Stimulated activated CD8-positive, alpha-beta memory T cell treated with anti-CD3 and anti-CD28 coated beads, Interleukin-12 subunit alpha, Interleukin-12 subunit beta, amount 100 ng/mL, for 1 hour (primary cell): ENCODE measurements at regions not wholly inside any gene's neighbourhood (a gene's known extent, or its start where the extent isn't known, plus 50 kb on each side); places are given as distances from the start of the nearest gene placed in this dataset.
"Not testable (repeated sequence)": the region's sequence is repeated elsewhere in the genome, so short reads cannot be mapped to it uniquely, and the experiment has no call there.

ENCODE experiments used
- DNase-seq: peaks from one replicate; pipeline ENCODE4 v3.0.0-alpha.2; 2020; ENCODE audit warnings: low read depth

- no peak for DNase-seq
Observed at GRCh38 chr3:30521156-30521715, 85.2 kb upstream of the TGFBR2 start.

DNA sequence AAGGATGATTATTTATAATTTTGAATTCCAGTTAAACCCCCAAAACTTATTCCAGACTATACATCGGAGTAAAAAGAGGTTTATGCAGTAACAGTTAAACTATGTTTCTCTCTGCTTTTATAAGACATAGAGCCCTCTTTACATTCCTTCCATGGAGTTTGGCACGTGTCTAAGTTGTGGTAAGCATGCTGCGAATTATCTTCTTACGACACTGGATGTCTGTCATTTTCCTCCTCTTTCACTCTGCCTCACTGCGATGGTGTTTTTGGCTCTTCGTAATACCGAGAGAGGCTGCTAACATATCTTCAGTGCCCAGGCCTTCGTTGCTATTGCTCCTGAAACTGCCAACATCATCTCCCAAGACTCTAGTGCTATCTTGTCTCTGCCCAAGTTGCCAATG lies 83.9 kb upstream of the TGFBR2 start:
- DNase-seq, result no peak

DNA sequence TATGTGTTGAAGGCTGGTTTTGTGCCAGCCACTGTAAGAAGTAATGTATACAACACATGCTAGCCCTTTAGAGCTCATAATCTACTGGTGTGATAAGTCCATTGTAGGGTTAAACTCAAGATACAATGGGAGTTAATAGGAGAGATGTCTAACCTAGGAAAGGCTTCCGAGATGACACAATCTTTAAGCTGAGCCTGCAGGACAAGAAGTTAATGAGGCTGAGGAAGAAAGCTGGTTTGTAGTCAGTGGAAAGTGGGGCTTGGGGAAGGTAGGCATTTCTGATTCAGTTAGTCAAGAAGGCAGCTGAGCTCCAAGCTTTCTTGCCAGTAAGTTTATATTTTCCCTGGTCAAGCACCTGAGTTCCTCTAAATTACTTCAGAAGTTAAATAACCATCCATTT lies 83.0 kb upstream of the TGFBR2 start:
- no peak for DNase-seq

DNA sequence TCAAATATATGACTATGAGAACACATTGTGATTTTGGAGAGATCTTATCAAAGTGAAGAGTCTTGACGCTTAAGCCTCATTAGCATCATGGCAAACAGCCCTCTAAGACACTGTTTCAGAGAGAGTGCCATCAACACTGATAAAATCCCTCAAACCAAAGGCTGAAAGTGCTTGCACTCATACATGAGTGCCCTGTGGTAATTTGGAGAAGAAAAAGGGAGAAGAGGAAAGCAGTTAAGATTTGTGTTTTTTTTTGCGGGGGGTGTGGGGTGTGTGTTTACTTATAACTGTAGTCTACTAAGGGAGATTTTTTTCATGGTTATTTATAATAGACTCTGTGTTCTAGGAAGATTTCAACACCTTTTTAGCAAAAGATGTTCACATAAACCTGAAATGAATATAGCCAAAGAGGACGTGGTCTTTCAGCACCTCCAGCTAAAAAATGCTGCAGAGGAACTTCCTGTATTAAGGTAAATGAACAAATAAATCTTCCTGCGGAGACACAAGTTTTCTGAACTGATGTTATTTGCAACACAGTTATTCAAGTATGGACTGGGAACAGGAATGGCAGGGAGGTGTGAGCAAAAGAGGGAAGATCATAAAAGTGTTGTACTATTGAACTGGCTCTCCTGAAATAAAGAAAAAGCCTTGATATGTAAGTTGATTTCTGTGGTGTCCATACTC lies 81.9 kb upstream of the TGFBR2 start:
- no peak for DNase-seq

DNA sequence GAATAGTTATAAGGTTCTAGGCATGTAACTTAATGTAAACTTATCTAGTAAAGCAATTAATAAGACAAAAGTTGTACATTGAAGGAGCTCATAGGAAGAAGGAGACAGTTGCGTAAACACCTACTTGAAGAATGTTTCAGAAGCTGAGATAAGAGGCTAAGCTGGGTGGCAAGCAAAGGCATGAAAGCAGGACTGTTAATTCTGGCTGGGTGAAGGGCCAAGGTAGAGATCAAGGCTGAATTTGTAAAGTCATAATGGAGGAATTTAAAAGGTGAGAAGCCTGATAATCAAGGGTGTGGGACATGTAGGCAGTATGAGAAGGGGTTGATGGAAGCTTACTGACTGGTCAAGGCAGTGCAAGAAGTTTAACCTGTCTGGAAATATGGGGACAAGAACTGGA lies 80.4 kb upstream of the TGFBR2 start:
- no peak for DNase-seq

GRCh38 chr3:30527186-30527585 lies 79.2 kb upstream of the TGFBR2 start:
- DNase-seq, result no peak

DNA sequence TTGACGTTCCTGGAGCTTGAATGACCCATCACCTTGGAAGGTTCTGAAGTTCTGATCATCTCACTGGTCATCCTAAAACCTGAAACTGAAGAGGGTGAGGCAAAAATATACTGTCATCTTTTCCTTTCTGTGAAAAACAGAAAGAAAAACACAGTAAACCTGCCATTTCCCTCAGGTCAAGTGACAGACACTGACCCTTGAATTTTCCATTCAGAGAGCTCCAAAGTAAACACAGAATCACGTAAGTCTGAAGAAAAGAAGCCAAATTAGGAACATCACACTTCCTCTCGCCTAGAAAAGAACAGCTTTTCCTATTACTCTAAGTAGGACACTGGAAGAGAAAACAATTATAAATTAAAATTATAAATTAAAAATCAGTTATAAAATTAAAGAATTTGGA lies 78.7 kb upstream of the TGFBR2 start:
- DNase-seq, result no peak

- DNase-seq, result no peak
Observed at GRCh38 chr3:30530084-30530483, 76.3 kb upstream of the TGFBR2 start.

DNA sequence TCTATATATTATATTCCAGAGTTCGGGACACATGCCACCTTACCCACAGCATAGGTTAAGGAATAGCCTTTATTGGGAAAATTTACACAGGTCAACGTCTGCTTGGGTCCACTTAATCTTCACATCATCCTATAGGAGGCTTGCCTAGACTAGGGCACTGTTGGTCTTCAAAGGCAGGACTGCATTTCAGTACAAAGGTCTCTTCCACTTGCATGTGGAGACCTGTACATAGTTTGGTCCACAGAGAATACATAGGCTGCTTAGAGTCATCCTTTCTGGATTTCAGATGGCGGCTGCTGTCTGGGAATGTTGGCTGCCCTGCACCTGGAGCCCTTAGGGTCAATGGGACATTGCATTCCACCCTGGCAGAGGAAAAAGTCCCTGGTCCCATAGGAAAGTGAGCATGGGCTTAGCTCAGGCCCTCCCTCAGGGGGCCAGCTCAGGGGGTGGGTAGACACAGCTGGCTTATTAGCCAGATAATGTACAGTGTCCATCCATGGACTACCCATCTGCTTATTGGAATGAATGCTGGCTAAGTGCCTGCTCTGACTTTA lies 75.3 kb upstream of the TGFBR2 start:
- no peak for DNase-seq

- no peak for DNase-seq
Observed at GRCh38 chr3:30535525-30535924, 70.9 kb upstream of the TGFBR2 start.

DNA sequence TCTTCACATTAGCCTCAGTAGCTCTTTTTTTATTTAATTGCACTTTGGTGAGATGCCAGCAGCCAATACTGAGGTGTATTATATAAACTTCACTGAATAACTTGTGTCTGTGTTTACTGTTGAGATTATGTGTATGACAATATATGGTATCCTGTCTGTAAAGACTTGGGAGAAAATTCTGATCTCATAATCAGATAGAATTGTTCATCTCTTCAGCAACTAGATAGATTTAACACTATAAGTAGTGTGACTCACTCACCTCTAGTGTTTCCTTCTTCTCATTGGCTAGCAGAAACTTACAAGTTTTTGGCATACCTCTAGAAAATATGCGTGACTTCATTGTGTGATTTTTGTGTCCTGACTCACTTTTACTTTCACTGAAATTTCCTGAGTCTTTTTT lies 67.6 kb upstream of the TGFBR2 start:
- DNase-seq, result no peak

DNA sequence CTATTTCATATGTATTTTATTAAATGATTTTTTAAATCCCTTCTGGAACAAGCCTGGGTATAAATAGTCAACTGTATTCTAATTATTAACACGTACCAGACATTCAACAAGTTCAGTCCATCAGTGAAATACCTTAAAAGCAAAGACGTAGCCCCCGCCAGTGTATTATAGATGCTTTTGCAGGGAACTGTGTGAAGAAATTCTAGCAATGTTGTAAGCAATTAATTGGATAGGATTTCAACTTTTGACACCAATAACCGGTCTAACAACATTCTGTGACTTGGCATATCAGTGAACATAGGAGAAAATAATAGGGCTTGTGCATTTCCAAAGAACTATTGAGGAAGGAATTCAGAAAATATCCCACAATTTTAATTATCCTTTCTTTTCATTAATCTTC lies 67.2 kb upstream of the TGFBR2 start:
- DNase-seq, result no peak

DNA sequence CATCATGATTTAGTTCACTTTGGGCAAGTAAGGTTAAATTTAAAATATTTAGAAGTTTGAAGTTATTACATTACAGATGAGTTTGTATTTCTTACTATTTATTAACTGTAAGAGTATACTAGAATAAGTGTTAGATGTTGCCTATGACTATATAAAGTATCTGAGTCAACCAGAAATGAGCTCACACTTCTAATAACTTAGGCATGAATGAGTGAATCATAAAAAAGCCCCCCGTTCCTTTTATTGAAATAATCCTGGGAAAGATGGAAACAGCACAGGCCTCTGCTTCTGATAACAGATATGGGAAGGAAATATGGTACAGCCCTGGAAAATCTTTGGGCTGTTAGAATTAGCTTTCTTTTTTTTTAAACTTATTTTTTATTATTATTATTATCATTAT lies 66.6 kb upstream of the TGFBR2 start:
- DNase-seq, result no peak

DNA sequence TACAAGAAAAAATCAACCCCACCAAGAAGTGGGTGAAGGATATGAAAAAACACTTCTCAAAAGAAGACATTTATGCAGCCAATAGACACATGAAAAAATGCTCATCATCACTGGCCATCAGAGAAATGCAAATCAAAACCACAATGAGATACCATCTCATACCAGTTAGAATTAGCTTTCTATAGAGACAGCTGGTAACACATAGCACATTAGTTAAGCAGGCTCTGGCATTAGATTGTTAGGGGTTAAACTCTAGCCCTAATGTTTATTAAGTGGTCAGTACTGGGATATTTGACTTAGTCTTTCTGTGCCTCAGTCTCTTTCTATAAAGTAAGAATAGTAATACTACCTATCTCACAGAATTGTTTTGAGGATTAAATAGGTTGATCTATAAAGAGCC lies 65.2 kb upstream of the TGFBR2 start:
- not testable (repeated sequence) for DNase-seq

GRCh38 chr3:30542897-30543296 lies 63.5 kb upstream of the TGFBR2 start:
- no peak for DNase-seq

- DNase-seq, result no peak
Observed at GRCh38 chr3:30544812-30545211, 61.6 kb upstream of the TGFBR2 start.

GRCh38 chr3:30546934-30547333 lies 59.5 kb upstream of the TGFBR2 start:
- DNase-seq, result no peak

DNA sequence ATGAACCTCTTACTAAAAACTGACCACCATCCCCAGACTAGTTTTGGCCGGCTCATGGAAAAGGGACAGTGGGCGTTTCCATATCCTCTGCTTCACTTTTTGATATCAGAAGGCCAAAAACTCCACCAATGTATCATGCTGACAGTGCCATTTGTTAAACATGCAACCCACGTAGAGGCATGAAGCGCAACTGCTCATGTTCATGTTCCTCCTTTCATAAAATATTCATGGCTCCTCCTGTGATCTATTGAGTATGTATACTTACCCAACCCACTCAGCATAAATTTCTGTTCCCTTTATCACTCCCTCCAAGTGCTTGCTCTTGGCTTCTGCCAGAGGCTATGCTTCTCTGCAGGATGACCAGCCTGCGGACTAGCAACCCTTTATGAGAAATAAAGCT lies 58.7 kb upstream of the TGFBR2 start:
- DNase-seq, result no peak

DNA sequence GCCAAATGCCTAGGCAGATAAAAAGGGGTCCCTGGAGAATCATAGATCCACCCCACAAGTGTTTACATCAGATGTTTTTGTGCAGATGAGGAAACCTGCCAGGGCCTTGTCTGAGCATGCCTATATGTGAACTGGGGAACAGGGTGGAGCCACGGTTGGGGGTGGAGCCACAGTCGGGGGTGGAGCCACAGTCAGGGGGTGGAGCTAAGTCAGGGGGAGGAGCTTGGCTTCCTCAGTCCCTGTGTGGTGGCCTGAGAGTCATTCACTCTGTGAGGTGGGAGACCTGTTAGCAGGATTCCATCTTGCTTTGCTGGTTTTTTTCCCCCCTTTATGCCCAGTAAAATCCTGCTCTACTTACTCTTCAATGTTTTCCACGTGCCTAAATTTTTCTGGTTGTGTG lies 57.8 kb upstream of the TGFBR2 start:
- DNase-seq, result no peak

DNA sequence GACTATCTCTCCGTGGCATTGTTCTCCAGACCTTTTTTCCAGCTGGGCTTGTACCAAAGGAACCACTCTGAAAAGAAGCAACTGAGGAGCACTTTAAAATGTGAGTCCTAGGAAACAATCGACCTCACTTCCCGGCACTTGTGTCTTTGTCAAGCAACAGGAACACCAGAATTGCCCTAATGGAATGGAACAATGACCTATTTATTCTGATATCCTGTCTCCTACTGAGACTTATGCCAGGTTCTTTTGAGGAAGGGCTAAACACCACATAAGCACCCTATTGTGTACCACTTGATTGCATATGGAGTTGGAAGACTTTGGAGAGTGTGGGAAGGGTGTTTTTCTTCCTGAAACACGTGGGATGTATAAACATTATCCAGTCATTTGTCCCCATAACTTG lies 56.8 kb upstream of the TGFBR2 start:
- DNase-seq, result no peak

DNA sequence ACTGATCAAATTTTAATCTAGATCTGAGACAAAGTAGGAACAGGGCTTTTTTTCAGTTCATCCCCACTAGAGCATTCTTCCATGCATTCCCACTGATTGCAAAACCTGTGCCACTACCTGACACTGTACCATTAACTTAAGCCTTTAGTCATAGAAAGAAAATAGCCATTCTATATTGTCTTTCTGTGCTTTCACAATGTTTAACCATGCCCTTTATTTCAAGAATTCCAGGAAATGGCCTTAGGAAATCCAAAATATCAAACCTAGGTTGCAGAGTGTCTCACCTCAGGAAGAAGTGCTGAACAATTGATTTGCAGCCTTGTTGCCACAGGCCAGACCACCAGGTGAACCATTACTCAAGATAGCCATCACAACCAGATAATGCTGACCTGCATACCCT lies 56.2 kb upstream of the TGFBR2 start:
- no peak for DNase-seq

DNA sequence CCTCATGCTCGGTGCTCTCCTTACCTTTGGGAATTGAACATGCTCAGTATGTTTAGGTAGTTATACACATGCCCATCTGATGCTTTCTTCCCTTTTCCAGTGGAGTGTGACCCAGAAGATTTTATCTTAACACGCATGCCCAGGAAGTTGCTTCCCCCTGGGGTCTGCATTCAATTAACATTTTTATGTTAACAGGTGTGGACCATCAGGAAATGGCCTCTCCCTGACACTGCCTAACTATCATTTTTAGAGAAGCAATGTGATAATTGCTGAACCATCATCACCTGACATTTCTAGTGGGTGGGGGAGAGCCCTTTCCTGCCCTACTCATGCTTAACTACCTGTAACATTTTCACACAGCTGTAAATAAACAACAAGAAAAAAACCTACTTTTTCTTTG lies 55.1 kb upstream of the TGFBR2 start:
- no peak for DNase-seq

GRCh38 chr3:30551927-30552326 lies 54.5 kb upstream of the TGFBR2 start:
- DNase-seq, result no peak

DNA sequence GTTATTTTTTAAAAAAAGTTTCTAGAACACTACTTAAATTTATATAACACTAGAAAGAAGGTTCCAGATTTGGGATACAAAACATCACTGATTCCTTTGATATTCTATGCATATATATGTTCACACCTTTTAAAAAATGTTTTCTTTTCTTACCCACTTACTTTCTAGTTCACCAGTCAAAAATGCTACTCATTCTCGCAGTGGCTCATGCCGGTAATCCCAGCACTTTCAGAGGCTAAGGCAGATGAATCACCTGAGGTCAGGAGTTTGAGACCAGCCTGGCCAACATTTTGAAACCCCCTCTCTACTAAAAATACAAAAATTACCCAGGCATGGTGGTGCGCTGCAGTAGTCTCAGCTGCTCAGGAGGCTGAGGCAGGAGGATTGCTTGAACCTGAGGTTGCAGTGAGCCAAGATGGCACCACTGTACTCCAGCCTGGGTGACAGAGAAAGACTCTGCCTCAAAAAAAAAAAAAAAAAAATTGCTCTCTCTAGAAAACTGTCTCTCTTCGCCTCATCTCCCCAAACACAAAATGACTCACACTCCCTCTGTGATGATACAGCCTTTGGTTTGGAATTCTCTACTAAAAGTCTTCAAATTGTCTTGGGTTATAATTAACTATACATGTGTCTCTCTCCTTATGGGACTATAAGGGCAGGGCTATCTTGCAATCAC lies 52.6 kb upstream of the TGFBR2 start:
- no peak for DNase-seq
